H9 (cell line): ENCODE measurements at regions not wholly inside any gene's neighbourhood (a gene's known extent, or its start where the extent isn't known, plus 50 kb on each side); places are given as distances from the start of the nearest gene placed in this dataset.

Experiments
- DNase-seq: peaks from one replicate; pipeline ENCODE4 v3.0.0-alpha.2; 2017
- H2AFZ ChIP-seq: one replicate; pipeline ENCODE4 v1.6.1; 2013; ENCODE audit warnings: mild to moderate bottlenecking, low read length, control low read depth, moderate library complexity
- H2AK5ac ChIP-seq: 2 replicates; pipeline ENCODE4 v1.6.1; 2013; ENCODE audit warnings: low read length, control low read depth, mixed read lengths; ENCODE audit not compliant: insufficient read length
- H2BK120ac ChIP-seq: one replicate; pipeline ENCODE4 v1.6.1; 2013; ENCODE audit warnings: low read depth, mild to moderate bottlenecking, low read length, control low read depth, inconsistent platforms; ENCODE audit not compliant: poor library complexity, severe bottlenecking
- H2BK12ac ChIP-seq: 2 replicates; pipeline ENCODE4 v1.6.1; 2013; ENCODE audit warnings: low read length, control low read depth, mixed read lengths, low read depth; ENCODE audit not compliant: insufficient read length
- H2BK15ac ChIP-seq: 2 replicates; pipeline ENCODE4 v1.6.1; 2013; ENCODE audit warnings: low read depth, low read length, control low read depth
- H2BK20ac ChIP-seq: one replicate; pipeline ENCODE4 v1.6.1; 2013; ENCODE audit warnings: low read depth, mild to moderate bottlenecking, low read length, control low read depth, inconsistent platforms; ENCODE audit not compliant: poor library complexity, severe bottlenecking
- H2BK5ac ChIP-seq: 2 replicates; pipeline ENCODE4 v1.6.1; 2013; ENCODE audit warnings: low read length, control low read depth, mixed read lengths; ENCODE audit not compliant: insufficient read length
- H3K14ac ChIP-seq: 2 replicates; pipeline ENCODE4 v1.6.1; 2013; ENCODE audit warnings: low read length, control low read depth; ENCODE audit not compliant: insufficient read depth
- H3K18ac ChIP-seq: 2 replicates; pipeline ENCODE4 v1.6.1; 2013; ENCODE audit warnings: low read depth, mild to moderate bottlenecking, mixed read lengths, low read length, control low read depth; ENCODE audit not compliant: insufficient read length
- H3K23ac ChIP-seq: 2 replicates; pipeline ENCODE4 v1.6.1; 2013; ENCODE audit warnings: low read length, control low read depth, mixed read lengths, low read depth; ENCODE audit not compliant: insufficient read length
- H3K23me2 ChIP-seq: 2 replicates; pipeline ENCODE4 v1.6.1; 2013; ENCODE audit warnings: low read depth, mild to moderate bottlenecking, mixed read lengths, low read length, control low read depth; ENCODE audit not compliant: insufficient read length, poor library complexity, severe bottlenecking
- H3K27ac ChIP-seq: 2 replicates; pipeline ENCODE4 v1.5.1; 2013; ENCODE audit warnings: low read length, control low read depth, mixed read lengths, low read depth; ENCODE audit not compliant: insufficient read length
- H3K27me3 ChIP-seq: 2 replicates; pipeline ENCODE4 v1.6.1; 2013; ENCODE audit warnings: low read length, control low read depth, inconsistent platforms; ENCODE audit not compliant: insufficient read depth
- H3K4ac ChIP-seq: 2 replicates; pipeline ENCODE4 v1.6.1; 2013; ENCODE audit warnings: low read depth, mild to moderate bottlenecking, control low read depth, inconsistent platforms, low read length, moderate library complexity
- H3K4me1 ChIP-seq: 2 replicates; pipeline ENCODE4 v1.6.1; 2013; ENCODE audit warnings: low read length, control low read depth, inconsistent platforms; ENCODE audit not compliant: insufficient read depth
- H3K4me2 ChIP-seq: 2 replicates; pipeline ENCODE4 v1.6.1; 2013; ENCODE audit warnings: low read length, control low read depth, mixed read lengths; ENCODE audit not compliant: insufficient read length, insufficient read depth
- H3K56ac ChIP-seq: 2 replicates; pipeline ENCODE4 v1.6.1; 2013; ENCODE audit warnings: low read depth, mild to moderate bottlenecking, mixed read lengths, low read length, control low read depth; ENCODE audit not compliant: insufficient read length
- H3K79me1 ChIP-seq: 2 replicates; pipeline ENCODE4 v1.6.1; 2013; ENCODE audit warnings: low read depth, mild to moderate bottlenecking, moderate library complexity, low read length, control low read depth, inconsistent platforms; ENCODE audit not compliant: insufficient read depth, poor library complexity, severe bottlenecking
- H3K79me2 ChIP-seq: 2 replicates; pipeline ENCODE4 v1.6.1; 2013; ENCODE audit warnings: low read length, control low read depth, inconsistent platforms; ENCODE audit not compliant: insufficient read depth
- H3K9ac ChIP-seq: 2 replicates; pipeline ENCODE4 v1.6.1; 2013; ENCODE audit warnings: low read length, control low read depth, mixed read lengths; ENCODE audit not compliant: insufficient read length; ENCODE audit errors: extremely low read depth
- H3K9me3 ChIP-seq: one replicate; pipeline ENCODE4 v1.6.1; 2013; ENCODE audit warnings: low read depth, low read length, inconsistent platforms; ENCODE audit not compliant: control insufficient read depth
- H3T11ph ChIP-seq: one replicate; pipeline ENCODE4 v1.6.1; 2013; ENCODE audit warnings: mild to moderate bottlenecking, low read length, control low read depth, inconsistent platforms
- H4K20me1 ChIP-seq: one replicate; pipeline ENCODE4 v1.6.1; 2013; ENCODE audit not compliant: control insufficient read depth, insufficient read length, insufficient read depth
- H4K5ac ChIP-seq: 2 replicates; pipeline ENCODE4 v1.6.1; 2013; ENCODE audit warnings: low read depth, mild to moderate bottlenecking, mixed read lengths, low read length, control low read depth; ENCODE audit not compliant: insufficient read length
- H4K8ac ChIP-seq: replicated peaks from 2 replicates; pipeline ENCODE4 v1.6.1; 2013; ENCODE audit warnings: low read length, control low read depth, mixed read lengths, low read depth; ENCODE audit not compliant: insufficient read length
- H4K91ac ChIP-seq: 2 replicates; pipeline ENCODE4 v1.6.1; 2013; ENCODE audit warnings: low read depth, mild to moderate bottlenecking, moderate library complexity, mixed read lengths, low read length, control low read depth; ENCODE audit not compliant: insufficient read length
- H3K27ac Mint-ChIP-seq, 3 experiments: 2 replicates in 2 of 3; 3 replicates in 1 of 3; pipeline ENCODE4 v1.8.0; 2020 to 2021; ENCODE audit warnings: mixed read lengths in 3 of 3, mild to moderate bottlenecking in 1 of 3, moderate library complexity in 1 of 3
- H3K27me3 Mint-ChIP-seq: 2 replicates; pipeline ENCODE4 v1.8.0; 2021; ENCODE audit warnings: low read depth, mild to moderate bottlenecking, moderate library complexity, mixed read lengths
- H3K36me3 Mint-ChIP-seq, 3 experiments: 2 replicates in 2 of 3; 3 replicates in 1 of 3; pipeline ENCODE4 v1.8.0; 2020 to 2021; ENCODE audit warnings: low read depth in 3 of 3, mixed read lengths in 3 of 3; ENCODE audit not compliant: insufficient read depth in 1 of 3
- H3K4me1 Mint-ChIP-seq, 2 experiments: 2 replicates each; pipeline ENCODE4 v1.8.0; 2020; ENCODE audit warnings: mixed read lengths in 2 of 2
- H3K4me3 Mint-ChIP-seq, 2 experiments: 2 replicates in 1 of 2; 3 replicates in 1 of 2; pipeline ENCODE4 v1.8.0; 2020 to 2021; ENCODE audit warnings: mild to moderate bottlenecking in 2 of 2, mixed read lengths in 2 of 2, moderate library complexity in 1 of 2
- H3K9me3 Mint-ChIP-seq, 2 experiments: 2 replicates in 1 of 2; 3 replicates in 1 of 2; pipeline ENCODE4 v1.8.0; 2020; ENCODE audit warnings: mild to moderate bottlenecking in 2 of 2, mixed read lengths in 2 of 2, moderate library complexity in 1 of 2
- CTCF ChIP-seq: fragments of 200-600 bp; sonication (generic); conservative IDR thresholded peaks from 3 replicates; pipeline ENCODE4 v1.8.0; 2021; ENCODE audit warnings: antibody characterized with exemption, mild to moderate bottlenecking
- WGBS: extraction: QIAGEN DNeasy Blood & Tissue Kit; methylation state at CpG from one replicate; pipeline ENCODE4 v1.1.7; 2013; ENCODE audit warnings: missing lambda C conversion rate, low lambda C conversion rate, mixed read lengths; ENCODE audit not compliant: insufficient read length; ENCODE audit errors: extremely low coverage; 5-methylcytosine and 5-hydroxymethylcytosine counted together

- Histone ChIP-seq H4K20me1 (no peaks in the 10 kb centered on the region), H4K5ac (no peak overlapping the region), H3K14ac (no peak overlapping the region), H2BK12ac (no peak overlapping the region), H2BK15ac (no peak overlapping the region), H3K18ac (no peak overlapping the region), H4K91ac (no peak overlapping the region), H3K9ac (no peak overlapping the region), H2AFZ (no peak overlapping the region), H3K56ac (no peak overlapping the region), H3K4ac (no peak overlapping the region), H4K8ac (no peak overlapping the region), H2BK20ac (no peak overlapping the region), H2BK5ac (no peak overlapping the region), H2AK5ac (no peak overlapping the region), H3K4me1 (peaks cover 3% of the 10 kb centered on the region; the same call in 1 of the 2 replicates), H3T11ph (no peak overlapping the region), H3K27ac (no peak overlapping the region), H3K23me2 (no peaks in the 10 kb centered on the region), H3K23ac (no peak overlapping the region), H2BK120ac (no peak overlapping the region), H3K4me2 (no peak overlapping the region), H3K27me3 (no peaks in the 10 kb centered on the region), H3K79me1 (no peaks in the 10 kb centered on the region), H3K79me2 (no peaks in the 10 kb centered on the region), H3K9me3 (no peaks in the 10 kb centered on the region)
- no CpG with 5 or more reads among the region's 1 CpG for WGBS
- Mint-ChIP-seq H3K36me3 (no peaks in the 10 kb centered on the region), H3K27me3 (no peaks in the 10 kb centered on the region), H3K4me1 (peaks cover 4 to 9% of the 10 kb centered on the region in 2 experiments; a peak in 3 of 4 replicates), H3K9me3 (peaks cover 0 to 5% of the 10 kb centered on the region in 2 experiments; a peak in 2 of 5 replicates), H3K27ac (no peak overlapping the region), H3K4me3 (no peak overlapping the region)
- no peak for TF ChIP-seq CTCF
- DNase-seq: no peak
Observed at GRCh38 chr6:133671376-133671775, 217.5 kb upstream of the TCF21 start.
